K562 (cell line): ENCODE measurements at regions not wholly inside any gene's neighbourhood (a gene's known extent, or its start where the extent isn't known, plus 50 kb on each side); places are given as distances from the start of the nearest gene placed in this dataset.

ENCODE experiments used
- CREB1 ChIP-seq, 2 experiments: sonication (generic) in 1 of 2; formaldehyde crosslinking in 1 of 2; IDR thresholded peaks; 2 replicates each; pipeline versions ENCODE4 v1.6.1 to v1.8.0; 2012 to 2022; ENCODE audit warnings: inconsistent platforms in 1 of 2, mild to moderate bottlenecking in 1 of 2, missing genetic modification reagents in 1 of 2, moderate library complexity in 1 of 2
- DPF2 ChIP-seq: fragments of 450-650 bp; IDR thresholded peaks from 2 replicates; pipeline ENCODE4 v1.6.1; 2016
- NBN ChIP-seq: fragments of 450-650 bp; IDR thresholded peaks from 2 replicates; pipeline ENCODE4 v1.6.1; 2016; ENCODE audit warnings: low read depth, mild to moderate bottlenecking
- NFIC ChIP-seq: fragments of 450-650 bp; IDR thresholded peaks from 2 replicates; pipeline ENCODE4 v1.6.1; 2017; ENCODE audit warnings: mild to moderate bottlenecking, inconsistent platforms
- PHF20 ChIP-seq: fragments of 450-650 bp; IDR thresholded peaks from 2 replicates; pipeline ENCODE4 v1.6.1; 2018; ENCODE audit not compliant: partially characterized antibody
- PML ChIP-seq: IDR thresholded peaks from 2 replicates; pipeline ENCODE4 v1.6.1; 2012; ENCODE audit warnings: low read length, inconsistent platforms
- POLR2G ChIP-seq: fragments of 200-400 bp; formaldehyde crosslinking; IDR thresholded peaks from 2 replicates; pipeline ENCODE4 v1.6.1; 2017; ENCODE audit warnings: low read depth, mild to moderate bottlenecking, antibody characterized with exemption, low read length, moderate library complexity
- RFX1 ChIP-seq: fragments of 450-650 bp; IDR thresholded peaks from 2 replicates; pipeline ENCODE4 v1.6.1; 2016; ENCODE audit warnings: mild to moderate bottlenecking, moderate library complexity
- STAT5B ChIP-seq: fragments of 250-450 bp; sonication (Bioruptor Pico); IDR thresholded peaks from 2 replicates; pipeline ENCODE4 v1.8.0; 2021; ENCODE audit warnings: mild to moderate bottlenecking, inconsistent platforms
- TAF1 ChIP-seq: IDR thresholded peaks from 2 replicates; pipeline ENCODE4 v1.6.1; 2011; ENCODE audit warnings: mild to moderate bottlenecking, low read length, moderate library complexity; ENCODE audit not compliant: insufficient read depth, control insufficient read depth, severe bottlenecking; ENCODE audit errors: extremely low read depth
- TCFL5 ChIP-seq: fragments of 250-450 bp; sonication (Bioruptor Pico); conservative IDR thresholded peaks from 2 replicates; pipeline ENCODE4 v1.6.1; 2021; ENCODE audit warnings: mild to moderate bottlenecking, moderate library complexity, matching md5 sums
- ZBTB7A ChIP-seq: IDR thresholded peaks from 2 replicates; pipeline ENCODE4 v1.6.1; 2011; ENCODE audit warnings: low read depth, mild to moderate bottlenecking, low read length, moderate library complexity, borderline replicate concordance; ENCODE audit not compliant: control insufficient read depth
- ZFP1 ChIP-seq: fragments of 450-650 bp; formaldehyde crosslinking; IDR thresholded peaks from 2 replicates; pipeline ENCODE4 v1.4.0; 2020; ENCODE audit warnings: mild to moderate bottlenecking, mixed read lengths
- ZNF143 ChIP-seq: sonication (generic); formaldehyde crosslinking; IDR thresholded peaks from 2 replicates; pipeline ENCODE4 v1.9.0; 2022; ENCODE audit warnings: mild to moderate bottlenecking, missing genetic modification reagents
- ZNF239 ChIP-seq: fragments of 250-450 bp; sonication (Bioruptor Pico); IDR thresholded peaks from 2 replicates; pipeline ENCODE4 v1.4.0; 2020; ENCODE audit warnings: mild to moderate bottlenecking
- ZNF277 ChIP-seq: fragments of 250-450 bp; sonication (Bioruptor Pico); IDR thresholded peaks from 2 replicates; pipeline ENCODE4 v1.8.0; 2022; ENCODE audit warnings: inconsistent platforms, mild to moderate bottlenecking, moderate library complexity, borderline replicate concordance
- ZNF324 ChIP-seq: fragments of 250-450 bp; sonication (Bioruptor Pico); IDR thresholded peaks from 2 replicates; pipeline ENCODE4 v1.4.0; 2020; ENCODE audit warnings: mild to moderate bottlenecking
- ZNF445 ChIP-seq: fragments of 250-450 bp; sonication (Bioruptor Pico); IDR thresholded peaks from 2 replicates; pipeline ENCODE4 v1.4.0; 2020; ENCODE audit warnings: low read depth, mild to moderate bottlenecking, moderate library complexity
- ZNF75A ChIP-seq: fragments of 450-650 bp; formaldehyde crosslinking; IDR thresholded peaks from 2 replicates; pipeline ENCODE4 v1.4.0; 2020; ENCODE audit warnings: mild to moderate bottlenecking
- ZNF764 ChIP-seq: fragments of 250-450 bp; sonication (Bioruptor Pico); IDR thresholded peaks from 2 replicates; pipeline ENCODE4 v1.4.0; 2020; ENCODE audit warnings: low read depth, mild to moderate bottlenecking, moderate library complexity
- TF ChIP-seq, protein P1 (sequence below): sonication (generic); formaldehyde crosslinking; IDR thresholded peaks from 2 replicates; pipeline ENCODE4 v1.9.0; 2022; ENCODE audit warnings: mild to moderate bottlenecking, missing genetic modification reagents
- TF ChIP-seq, protein P2 (sequence below): fragments of 250-450 bp; sonication (Bioruptor Pico); IDR thresholded peaks from 2 replicates; pipeline ENCODE4 v1.5.0; 2020; ENCODE audit warnings: mild to moderate bottlenecking
- TF ChIP-seq, protein P3 (sequence below): fragments of 250-450 bp; sonication (Bioruptor Pico); IDR thresholded peaks from 2 replicates; pipeline ENCODE4 v1.9.0; 2021; ENCODE audit warnings: mild to moderate bottlenecking, inconsistent platforms

GRCh38 chr4:10186228-10187214 lies 69.9 kb upstream of the WDR1 start (continued):
- TF ChIP-seq, protein P1, sequence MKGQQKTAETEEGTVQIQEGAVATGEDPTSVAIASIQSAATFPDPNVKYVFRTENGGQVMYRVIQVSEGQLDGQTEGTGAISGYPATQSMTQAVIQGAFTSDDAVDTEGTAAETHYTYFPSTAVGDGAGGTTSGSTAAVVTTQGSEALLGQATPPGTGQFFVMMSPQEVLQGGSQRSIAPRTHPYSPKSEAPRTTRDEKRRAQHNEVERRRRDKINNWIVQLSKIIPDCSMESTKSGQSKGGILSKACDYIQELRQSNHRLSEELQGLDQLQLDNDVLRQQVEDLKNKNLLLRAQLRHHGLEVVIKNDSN, result no peak
- TF ChIP-seq CREB1 (IDR thresholded peaks at IDR 0.05) (no peak), CREB1 (CRISPR knock-in tag; IDR thresholded peaks at IDR 0.05) (no peak), STAT5B (CRISPR knock-in tag) (no peak), ZNF239 (no peak; the same call in 1 of the 2 replicates), PHF20 (no peak), POLR2G (no peak), DPF2 (peak; percentile 54), ZNF445 (CRISPR knock-in tag) (no peak), ZNF324 (no peak), ZFP1 (CRISPR knock-in tag) (0 out of 2 replicates have a peak, but pooled peaks have one; percentile 7), NBN (no peak), ZNF75A (CRISPR knock-in tag) (peak; percentile 77), TCFL5 (peak; percentile 50; the same call in 1 of the 2 replicates), ZNF764 (no peak), ZNF277 (CRISPR knock-in tag) (no peak), RFX1 (no peak), NFIC (0 out of 2 replicates have a peak, but pooled peaks have one; percentile 13), PML (no peak), ZNF143 (CRISPR knock-in tag) (no peak), TAF1 (no peak), ZBTB7A (no peak)
- TF ChIP-seq, protein P2, sequence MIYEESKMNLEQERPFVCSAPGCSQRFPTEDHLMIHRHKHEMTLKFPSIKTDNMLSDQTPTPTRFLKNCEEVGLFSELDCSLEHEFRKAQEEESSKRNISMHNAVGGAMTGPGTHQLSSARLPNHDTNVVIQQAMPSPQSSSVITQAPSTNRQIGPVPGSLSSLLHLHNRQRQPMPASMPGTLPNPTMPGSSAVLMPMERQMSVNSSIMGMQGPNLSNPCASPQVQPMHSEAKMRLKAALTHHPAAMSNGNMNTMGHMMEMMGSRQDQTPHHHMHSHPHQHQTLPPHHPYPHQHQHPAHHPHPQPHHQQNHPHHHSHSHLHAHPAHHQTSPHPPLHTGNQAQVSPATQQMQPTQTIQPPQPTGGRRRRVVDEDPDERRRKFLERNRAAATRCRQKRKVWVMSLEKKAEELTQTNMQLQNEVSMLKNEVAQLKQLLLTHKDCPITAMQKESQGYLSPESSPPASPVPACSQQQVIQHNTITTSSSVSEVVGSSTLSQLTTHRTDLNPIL (CRISPR knock-in tag), result no peak
- TF ChIP-seq, protein P3, sequence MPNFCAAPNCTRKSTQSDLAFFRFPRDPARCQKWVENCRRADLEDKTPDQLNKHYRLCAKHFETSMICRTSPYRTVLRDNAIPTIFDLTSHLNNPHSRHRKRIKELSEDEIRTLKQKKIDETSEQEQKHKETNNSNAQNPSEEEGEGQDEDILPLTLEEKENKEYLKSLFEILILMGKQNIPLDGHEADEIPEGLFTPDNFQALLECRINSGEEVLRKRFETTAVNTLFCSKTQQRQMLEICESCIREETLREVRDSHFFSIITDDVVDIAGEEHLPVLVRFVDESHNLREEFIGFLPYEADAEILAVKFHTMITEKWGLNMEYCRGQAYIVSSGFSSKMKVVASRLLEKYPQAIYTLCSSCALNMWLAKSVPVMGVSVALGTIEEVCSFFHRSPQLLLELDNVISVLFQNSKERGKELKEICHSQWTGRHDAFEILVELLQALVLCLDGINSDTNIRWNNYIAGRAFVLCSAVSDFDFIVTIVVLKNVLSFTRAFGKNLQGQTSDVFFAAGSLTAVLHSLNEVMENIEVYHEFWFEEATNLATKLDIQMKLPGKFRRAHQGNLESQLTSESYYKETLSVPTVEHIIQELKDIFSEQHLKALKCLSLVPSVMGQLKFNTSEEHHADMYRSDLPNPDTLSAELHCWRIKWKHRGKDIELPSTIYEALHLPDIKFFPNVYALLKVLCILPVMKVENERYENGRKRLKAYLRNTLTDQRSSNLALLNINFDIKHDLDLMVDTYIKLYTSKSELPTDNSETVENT, result no peak
